ENCODE measurements at regions not wholly inside any gene's neighbourhood (a gene's known extent, or its start where the extent isn't known, plus 50 kb on each side); places are given as distances from the start of the nearest gene placed in this dataset.

DNA sequence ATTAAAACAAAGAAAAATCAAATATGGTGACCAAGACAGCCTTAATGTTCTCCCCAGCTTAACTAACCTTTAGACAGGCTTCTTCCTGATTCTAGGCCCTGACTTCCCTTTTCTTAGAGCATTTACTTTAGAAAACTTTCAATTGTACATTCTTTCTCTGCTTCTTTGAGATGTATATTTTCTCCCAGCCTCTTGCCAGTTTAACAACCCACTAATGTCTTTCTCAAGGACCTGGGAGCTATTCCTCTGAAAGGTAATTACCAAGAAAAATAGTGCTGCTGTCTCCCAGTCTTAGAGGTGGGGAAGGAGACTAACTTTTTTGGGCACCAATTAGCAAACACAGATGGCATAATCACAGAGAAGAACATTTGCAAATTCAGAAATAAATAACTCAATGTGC lies 62.8 kb upstream of the KCNQ5 start:
- TF ChIP-seq FOXM1 (IDR thresholded peaks at IDR 0.05; ENCODE audit: borderline replicate concordance) (no peak), CTBP1 (IDR thresholded peaks at IDR 0.05; ENCODE audit: borderline replicate concordance) (no peak), NFRKB (IDR thresholded peaks at IDR 0.05) (no peak), ARNT (IDR thresholded peaks at IDR 0.05) (no peak), BHLHE40 (IDR thresholded peaks at IDR 0.05; ENCODE audit: borderline replicate concordance) (no peak), ELF4 (IDR thresholded peaks at IDR 0.05) (no peak), HDGF (IDR thresholded peaks at IDR 0.05; ENCODE audit: borderline replicate concordance) (no peak), SP1 (IDR thresholded peaks at IDR 0.05) (no peak)
- TF ChIP-seq, protein P1, sequence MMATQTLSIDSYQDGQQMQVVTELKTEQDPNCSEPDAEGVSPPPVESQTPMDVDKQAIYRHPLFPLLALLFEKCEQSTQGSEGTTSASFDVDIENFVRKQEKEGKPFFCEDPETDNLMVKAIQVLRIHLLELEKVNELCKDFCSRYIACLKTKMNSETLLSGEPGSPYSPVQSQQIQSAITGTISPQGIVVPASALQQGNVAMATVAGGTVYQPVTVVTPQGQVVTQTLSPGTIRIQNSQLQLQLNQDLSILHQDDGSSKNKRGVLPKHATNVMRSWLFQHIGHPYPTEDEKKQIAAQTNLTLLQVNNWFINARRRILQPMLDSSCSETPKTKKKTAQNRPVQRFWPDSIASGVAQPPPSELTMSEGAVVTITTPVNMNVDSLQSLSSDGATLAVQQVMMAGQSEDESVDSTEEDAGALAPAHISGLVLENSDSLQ (IDR thresholded peaks at IDR 0.05), result no peak
